Activated CD8-positive, alpha-beta memory T cell treated with anti-CD3 and anti-CD28 coated beads for 36 hours (primary cell): ENCODE measurements at regions not wholly inside any gene's neighbourhood (a gene's known extent, or its start where the extent isn't known, plus 50 kb on each side); places are given as distances from the start of the nearest gene placed in this dataset.

Experiments
- CTCF ChIA-PET: fragments of 350-600 bp; sonication (Branson Sonifier 250); formaldehyde crosslinking; loops from one replicate; lab custom pipeline; 2021; ENCODE audit warnings: antibody characterized with exemption; lab: Charles Lee
- POLR2A ChIA-PET: fragments of 350-600 bp; sonication (Branson Sonifier 250); formaldehyde crosslinking; loops from one replicate; lab custom pipeline; 2021; ENCODE audit warnings: antibody characterized with exemption; lab: Charles Lee

DNA sequence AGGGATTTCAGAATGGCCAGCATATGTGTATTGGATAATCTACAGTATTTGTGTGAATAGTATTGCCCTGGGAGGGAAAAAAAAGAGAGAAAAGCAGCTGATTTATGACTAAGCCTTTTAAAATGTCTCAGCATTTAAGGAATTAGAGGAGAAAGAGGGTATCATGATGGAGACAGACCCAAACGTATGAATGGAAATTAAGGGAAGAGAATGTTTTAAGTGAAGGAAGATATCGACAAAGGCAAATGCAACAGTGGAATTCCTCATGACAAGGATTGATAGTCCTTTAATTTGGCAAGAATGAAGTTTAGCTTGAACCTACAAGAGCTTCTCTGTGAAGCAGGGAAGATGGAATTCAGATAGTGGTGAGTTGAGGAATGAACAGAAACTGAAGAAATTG lies 367.3 kb upstream of the POU3F2 start:
- CTCF ChIA-PET, result no interaction called here
- POLR2A ChIA-PET, result no interaction called here

DNA sequence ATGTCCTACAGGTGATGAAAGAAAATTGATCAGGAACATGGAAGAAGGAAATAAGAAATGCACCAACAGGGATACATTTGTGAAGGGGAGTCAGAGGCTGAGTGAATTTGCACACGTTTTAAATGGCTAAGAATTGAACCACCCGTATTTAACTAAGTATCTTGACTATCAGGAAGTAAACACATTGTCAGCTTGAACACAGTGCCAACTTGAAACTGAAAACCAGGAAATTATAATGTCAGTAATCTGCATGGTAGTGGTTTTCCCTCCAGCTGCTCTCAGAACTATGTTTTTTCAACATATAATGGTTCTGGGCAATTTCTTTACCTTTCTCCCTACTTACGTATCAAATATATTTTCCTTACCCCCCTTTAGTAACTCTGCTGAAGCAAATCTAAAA lies 366.5 kb upstream of the POU3F2 start:
- ChIA-PET POLR2A (no interaction called here), CTCF (no interaction called here)

DNA sequence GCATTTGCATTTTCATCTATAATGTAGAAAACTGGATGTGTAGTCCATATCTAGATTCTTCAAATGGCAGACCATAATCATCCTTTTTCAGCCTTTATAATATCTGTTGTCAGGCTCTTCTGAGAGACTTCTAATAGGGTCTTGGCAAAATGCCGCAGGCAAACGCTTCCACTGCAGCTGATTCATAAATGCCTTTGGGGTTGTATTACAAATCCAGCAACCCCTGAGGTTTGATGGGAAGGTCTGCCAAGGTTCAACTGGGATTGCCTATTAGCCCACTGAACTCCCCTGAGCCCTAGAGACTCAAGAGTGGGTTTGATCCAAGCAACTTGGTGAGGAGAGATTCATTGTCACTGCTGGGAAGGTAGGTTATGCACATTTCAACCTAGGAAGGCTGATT lies 365.2 kb upstream of the POU3F2 start:
- CTCF ChIA-PET, result no interaction called here
- POLR2A ChIA-PET, result no interaction called here

DNA sequence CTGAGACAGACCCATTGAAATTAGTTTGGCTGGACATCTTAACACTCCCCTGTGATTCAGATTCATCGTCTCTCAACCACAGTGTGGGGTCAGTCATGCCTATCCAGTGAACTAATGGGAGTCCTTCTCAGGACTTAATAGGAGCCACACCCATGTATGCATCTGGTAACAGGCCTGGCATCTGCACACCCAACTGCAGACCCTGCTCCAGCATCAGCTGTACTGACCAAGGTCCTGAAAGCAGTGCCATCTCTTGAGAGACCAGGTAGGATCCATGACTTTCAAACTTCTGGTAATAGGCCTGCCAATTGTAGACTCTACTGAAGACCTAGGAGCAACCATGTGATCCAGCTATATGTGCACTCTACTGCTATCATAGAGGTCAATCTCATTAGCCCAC lies 363.6 kb upstream of the POU3F2 start:
- ChIA-PET POLR2A (no interaction called here), CTCF (no interaction called here)

DNA sequence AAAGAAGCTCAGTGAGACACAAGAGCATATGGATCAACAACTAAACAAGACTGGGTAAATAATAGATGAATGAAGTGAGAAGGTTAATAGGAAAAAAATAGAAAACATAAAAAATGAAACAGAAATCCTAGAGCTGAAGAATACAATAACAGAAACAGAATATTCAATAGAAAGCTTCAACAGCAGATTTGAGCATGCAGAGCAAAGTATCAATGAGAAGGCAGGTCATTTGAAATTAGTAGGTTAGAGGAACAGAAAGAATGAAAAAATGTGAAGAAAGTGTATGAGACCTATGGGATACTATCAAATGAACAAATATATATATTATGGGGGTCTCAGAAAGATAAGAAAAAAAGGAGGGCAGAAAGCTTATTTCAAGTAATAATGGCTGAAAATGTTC lies 362.9 kb upstream of the POU3F2 start:
- ChIA-PET CTCF (no interaction called here), POLR2A (no interaction called here)

DNA sequence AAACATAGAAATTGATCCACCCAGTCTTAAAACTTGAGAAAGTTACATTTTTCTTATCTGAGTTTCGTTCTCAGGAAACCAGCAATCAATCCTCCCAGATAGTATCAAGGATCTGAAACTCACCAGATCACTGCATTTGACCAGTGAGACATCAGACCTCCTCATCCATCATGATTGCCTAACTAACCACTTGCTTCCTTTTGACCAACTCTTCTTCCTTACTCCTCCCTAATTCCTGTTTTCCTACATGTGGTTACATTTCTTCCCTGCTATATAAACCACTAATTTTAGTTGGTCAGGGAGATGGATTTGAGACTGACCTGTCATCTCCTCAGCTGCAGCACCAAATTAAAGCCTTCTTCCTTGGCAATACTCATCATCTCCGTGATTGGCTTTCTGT lies 357.1 kb upstream of the POU3F2 start:
- CTCF ChIA-PET, result no interaction called here
- POLR2A ChIA-PET, result no interaction called here

DNA sequence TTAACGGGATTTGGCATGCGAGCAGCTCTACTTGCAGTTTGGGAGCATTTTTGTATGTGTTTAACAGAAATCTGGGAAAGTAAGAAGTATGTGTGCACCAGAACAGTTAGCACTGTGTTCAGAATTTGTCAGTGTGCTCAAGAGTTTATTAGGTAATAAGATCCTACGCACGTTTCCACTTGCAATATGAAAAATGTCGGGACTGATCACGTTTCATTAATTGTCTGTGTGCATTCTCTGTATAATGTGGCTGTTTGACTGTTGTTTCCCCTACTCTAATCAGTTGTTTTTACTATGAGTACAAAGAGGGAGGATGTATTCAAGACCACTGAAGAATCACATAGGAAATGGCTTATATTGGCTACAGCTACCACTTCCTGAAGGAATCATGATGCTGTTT lies 349.7 kb upstream of the POU3F2 start:
- CTCF ChIA-PET, result no interaction called here

DNA sequence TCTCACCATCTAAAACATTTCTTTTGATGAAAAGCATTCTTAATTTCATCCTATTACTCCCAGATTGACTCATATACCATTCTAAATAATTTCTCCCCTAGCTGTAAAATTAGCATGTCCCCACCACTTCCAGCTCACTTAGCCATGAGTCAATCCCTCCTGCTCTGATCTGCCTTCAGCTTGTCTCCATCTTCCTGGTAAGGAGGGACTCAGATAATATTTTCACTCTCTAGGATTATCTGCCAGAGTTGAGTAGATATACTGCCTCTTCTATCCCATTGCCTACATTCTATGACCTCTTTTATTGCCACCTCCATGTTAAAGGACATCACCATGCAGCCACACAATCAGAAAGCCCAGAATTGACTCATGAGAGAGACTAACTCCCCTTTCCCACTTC lies 348.8 kb upstream of the POU3F2 start:
- ChIA-PET CTCF (interaction anchor here (0.6 to 1.3 kb wide), 2 partner anchors 10 to 18 kb away, joined by 3 to 4 read pairs; no protein-coding TSS in a partner anchor), POLR2A (no interaction called here)

More for the DNA sequence above, 349.7 kb upstream of the POU3F2 start:
- POLR2A ChIA-PET, result no interaction called here

DNA sequence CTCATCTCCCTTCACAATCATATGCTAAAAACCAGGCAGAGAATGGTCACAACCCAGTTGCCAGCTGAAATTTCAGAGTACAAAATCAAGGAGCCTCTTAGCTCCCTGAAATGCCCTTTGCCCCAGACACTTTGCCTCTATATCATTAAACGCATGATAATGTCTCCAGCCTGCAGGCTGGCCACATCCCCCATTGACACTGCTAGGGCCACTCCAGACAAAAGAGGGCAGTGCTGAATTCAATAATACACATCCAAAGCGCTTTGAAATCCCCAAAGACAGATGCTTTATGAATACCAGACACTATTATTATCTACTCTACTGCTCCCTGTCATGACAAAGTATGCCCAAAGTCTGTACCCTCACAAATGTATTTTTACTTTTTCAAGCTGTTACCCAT lies 348.3 kb upstream of the POU3F2 start:
- ChIA-PET POLR2A (no interaction called here), CTCF (interaction anchor here (0.6 to 1.3 kb wide), 2 partner anchors 10 to 18 kb away, joined by 3 to 4 read pairs; no protein-coding TSS in a partner anchor)

DNA sequence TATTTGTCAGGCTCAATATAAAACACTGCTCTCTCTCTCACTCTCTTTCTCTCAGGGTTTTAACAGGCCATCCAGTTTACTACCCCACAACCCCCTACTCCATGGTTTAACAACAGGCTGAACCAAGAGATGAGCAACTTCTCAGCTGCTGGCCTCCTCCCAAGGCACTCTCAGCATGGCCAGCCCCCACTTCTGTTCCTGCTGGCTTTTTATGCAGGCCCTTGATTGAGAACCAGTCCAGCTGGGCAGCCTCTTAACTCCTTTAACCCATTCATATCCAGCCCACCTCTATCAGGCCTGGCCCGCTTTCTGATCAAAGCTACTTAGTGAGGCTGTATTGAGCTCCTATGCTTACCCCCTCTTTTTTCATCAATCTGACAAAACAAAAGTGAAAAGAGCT lies 346.8 kb upstream of the POU3F2 start:
- CTCF ChIA-PET, result interaction anchor here (0.6 to 1.2 kb wide), 2 partner anchors 104 to 904 kb away, joined by 3 read pairs; no protein-coding TSS in a partner anchor
- POLR2A ChIA-PET, result no interaction called here

DNA sequence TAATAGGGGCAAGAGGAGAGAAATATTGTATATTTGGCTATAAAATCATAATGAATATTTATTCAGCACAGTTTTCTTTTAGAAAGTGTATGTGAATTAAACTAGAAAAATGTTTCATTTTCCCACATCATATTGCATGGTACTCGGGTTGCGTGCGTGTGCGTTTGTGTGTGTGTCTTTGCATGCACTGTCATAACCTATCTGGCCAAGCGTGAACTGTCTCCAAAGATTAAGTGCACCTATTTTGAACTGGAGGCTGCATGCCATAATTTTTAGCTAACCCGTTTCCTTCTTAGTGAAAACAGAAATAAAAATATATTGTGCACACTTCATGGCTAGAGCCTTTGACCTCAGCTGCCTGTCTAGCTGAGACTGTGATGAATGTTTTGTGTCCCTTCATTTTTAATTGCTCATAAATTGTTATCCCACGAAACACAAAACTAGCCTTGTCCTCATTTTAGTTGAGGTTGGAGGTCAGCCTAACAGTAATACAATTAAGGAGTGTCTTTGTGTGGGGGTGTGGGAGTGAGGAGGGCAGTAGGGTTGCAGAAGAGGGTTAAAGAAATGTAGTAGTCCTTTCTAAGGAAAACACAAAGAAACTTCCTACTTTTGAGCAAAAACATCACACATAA lies 336.1 kb upstream of the POU3F2 start:
- CTCF ChIA-PET, result no interaction called here
- POLR2A ChIA-PET, result no interaction called here

DNA sequence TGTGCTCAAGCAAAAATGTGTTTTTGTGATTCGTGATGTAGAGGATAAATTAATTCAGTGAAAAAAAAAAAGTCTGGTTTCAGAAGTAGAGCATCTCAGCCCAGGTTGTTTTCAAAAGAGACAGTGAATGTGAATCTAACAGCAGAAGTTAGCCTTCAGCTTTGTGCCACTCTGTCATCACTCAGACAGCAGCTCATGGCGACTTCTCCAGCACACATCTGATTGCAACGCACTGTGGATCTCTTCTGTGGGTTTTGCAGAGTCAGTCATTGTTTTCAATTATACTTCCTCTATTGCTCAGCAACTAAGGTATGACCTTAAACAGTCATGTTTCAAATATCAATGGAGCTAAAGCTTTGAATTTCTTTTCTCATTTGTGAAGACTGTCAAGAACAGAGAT lies 335.5 kb upstream of the POU3F2 start:
- CTCF ChIA-PET, result no interaction called here
- POLR2A ChIA-PET, result no interaction called here

DNA sequence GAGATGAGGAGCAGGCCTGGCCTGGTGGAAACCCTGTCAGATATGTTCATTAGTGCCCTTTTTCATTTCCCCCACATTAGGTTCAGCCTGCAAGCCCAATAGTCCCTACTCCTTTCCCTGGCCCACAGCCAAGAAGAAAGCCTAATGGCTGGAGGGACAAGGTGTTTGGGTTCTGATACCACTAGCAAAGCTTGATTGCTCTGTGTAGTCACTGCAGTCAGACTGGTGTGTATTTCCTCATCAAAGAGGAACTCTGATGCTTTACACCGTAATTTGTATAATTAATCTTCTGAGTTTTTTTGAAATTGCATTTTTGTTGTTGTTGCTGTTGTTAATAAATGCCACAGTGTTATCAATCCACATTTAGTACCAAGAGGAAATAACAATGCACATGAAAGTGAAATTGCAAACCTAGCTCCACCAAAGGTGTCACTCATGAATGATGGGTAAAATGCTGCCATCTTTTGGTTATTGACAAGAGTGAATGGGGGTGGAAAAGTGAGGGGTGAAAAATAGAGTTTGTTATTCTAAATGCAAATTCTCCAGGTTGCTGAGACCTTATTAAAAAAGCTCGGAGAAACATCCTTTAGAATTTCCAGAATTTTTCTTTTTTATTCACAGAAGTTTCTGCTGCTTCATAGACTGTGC lies 320.2 kb upstream of the POU3F2 start:
- ChIA-PET POLR2A (no interaction called here), CTCF (no interaction called here)

DNA sequence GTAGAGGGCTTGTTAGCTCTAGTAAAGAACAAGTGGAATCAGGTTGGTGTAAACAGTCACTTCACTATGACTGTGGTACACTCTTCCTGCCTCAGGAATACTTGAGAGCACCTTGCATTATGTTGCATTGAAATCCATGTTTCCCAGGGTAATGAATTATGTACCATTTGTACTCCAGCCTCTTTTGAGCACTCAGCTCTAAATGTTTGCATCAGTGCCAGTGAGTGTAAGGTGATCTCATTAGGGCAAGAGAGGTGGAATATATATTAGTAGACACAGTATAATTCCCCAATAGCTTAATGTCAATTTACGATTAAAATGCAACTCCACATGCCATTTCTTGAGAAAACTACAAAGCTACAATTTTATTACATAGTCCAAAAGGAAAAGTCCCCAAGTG lies 319.6 kb upstream of the POU3F2 start:
- CTCF ChIA-PET, result no interaction called here

DNA sequence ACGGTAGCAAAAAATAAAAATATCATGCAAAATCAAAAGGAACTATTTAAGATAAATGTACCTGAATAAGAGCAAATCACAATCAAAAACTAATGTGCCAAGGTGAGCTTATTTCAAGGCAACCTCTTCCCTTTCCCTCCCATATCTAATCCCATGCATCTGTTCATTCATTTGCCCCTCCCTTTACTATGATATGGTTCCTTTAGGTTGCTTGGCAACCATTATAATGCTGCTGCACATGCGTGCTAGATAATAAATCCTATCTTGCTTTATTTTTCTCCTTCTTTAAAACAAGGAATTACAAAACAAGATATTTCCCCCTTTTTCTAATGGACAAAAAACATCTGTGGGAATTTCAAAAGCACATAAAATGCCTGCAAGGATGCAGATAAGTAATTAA lies 318.2 kb upstream of the POU3F2 start:
- CTCF ChIA-PET, result no interaction called here
- POLR2A ChIA-PET, result no interaction called here

More for the DNA sequence above, 319.6 kb upstream of the POU3F2 start:
- POLR2A ChIA-PET, result no interaction called here

DNA sequence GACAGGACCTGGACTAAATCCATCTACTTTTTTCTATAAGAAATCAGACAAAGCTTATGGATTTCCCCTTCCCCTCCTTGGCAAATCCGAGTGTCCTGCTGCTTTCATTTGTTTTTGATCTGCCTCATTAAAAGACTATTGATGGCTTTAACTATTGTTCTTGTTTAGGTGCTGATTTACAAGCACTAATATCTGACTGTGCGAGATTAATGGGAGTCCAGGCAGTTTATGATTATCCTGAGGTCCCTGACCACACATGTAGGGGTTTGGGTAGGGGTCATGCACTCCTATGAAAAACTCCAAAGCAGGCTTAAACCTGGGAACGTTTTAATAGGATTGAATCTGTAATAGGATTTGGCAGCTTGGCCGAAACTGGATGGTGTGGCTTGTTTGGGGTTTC lies 317.5 kb upstream of the POU3F2 start:
- CTCF ChIA-PET, result no interaction called here
- POLR2A ChIA-PET, result no interaction called here

DNA sequence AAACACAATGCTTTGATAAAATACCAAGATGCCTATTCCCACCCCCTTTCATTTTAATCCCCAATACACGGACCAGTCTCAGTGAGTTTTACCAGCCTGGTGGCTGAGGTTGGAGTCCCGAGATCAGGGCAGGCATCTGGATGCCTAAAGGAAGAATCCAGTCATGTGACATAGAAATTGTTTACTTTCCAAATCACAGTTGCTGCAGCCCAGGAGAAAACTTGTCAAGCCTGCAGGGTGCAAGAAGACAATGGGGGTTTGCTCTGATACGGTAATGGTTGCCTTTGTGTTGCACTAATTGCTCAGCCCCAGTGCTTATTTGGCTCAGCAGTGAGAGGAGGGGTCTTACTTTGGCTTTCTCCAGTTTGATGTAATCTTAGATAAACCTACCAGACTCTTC lies 308.5 kb upstream of the POU3F2 start:
- ChIA-PET POLR2A (no interaction called here), CTCF (no interaction called here)

DNA sequence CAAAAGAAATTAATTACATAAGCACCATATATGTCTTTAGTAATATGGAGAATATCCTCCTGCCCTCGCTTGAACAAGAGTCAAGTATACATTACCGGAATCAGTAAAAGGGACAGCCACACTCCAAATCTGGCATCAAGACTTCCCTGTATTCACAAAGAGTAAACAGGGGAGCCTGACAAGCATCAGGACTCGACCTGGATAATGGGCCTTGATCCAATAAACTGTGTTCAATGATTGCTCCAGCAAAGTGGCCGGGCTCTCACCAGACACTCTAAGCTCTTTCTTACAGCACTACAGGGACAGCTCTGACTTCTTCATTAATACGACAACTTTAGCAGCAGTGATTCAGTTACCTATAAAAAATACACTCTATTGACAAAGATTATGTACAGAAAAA lies 307.9 kb upstream of the POU3F2 start:
- ChIA-PET CTCF (no interaction called here), POLR2A (no interaction called here)

DNA sequence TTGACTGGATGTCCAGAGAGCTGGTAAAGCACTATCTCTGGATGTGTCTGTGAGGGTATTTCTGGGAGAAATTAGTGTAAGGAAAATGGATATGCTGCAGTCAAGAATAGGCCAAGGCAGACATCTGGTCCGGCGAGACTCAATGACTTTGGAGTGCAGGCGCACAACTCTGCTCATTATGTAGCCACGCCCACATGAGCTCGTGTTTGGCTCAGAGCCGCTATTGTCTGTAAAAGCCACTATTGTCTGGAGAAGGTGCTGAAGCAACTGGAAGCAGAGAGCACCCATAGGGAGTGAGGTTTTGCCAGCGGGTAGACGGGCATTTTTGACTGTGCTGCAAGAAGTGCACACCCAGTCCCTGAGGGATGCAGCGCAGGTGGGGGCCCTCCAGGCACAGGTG lies 305.0 kb upstream of the POU3F2 start:
- ChIA-PET POLR2A (no interaction called here), CTCF (no interaction called here)

DNA sequence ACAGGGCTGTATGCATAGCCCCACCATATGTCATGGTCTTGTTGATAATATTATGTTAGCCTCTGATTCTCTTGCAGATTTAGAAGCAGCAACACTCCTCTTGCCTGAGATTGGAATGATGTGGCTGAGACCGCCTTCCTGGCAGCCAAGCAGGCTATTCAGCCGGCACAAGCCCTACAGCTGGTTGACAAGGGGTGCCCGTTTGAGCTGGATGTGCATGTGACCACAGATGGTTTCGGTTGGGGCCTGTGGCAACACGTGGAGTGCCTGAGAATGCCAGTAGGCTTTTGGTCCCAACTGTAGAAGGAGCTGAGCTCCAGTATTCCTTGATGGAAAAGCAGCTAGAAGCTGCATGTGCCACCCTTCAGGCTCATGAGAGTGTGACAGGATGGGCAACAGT lies 303.6 kb upstream of the POU3F2 start:
- POLR2A ChIA-PET, result no interaction called here
- CTCF ChIA-PET, result no interaction called here

DNA sequence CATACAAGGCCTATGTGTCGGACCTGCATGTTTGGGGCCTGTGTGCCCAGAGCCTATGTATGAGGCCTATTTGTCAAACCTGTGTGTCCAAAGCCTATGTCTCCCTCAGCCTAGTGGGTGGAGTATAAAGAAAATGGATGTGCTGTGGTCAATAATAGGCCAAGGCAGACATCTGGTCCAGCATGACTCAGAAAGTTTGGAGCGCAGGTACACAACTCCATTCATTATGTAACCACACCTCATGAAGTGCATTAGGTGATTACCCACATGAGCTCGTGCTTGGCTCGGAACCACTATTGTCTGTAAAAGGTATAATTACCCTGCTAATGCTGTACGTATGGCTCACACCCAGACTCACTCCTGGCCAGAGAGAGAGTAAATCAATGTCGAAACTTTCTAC lies 302.4 kb upstream of the POU3F2 start:
- CTCF ChIA-PET, result no interaction called here
- POLR2A ChIA-PET, result no interaction called here
